Coronary artery (tissue), 2 donors: ENCODE measurements at regions not wholly inside any gene's neighbourhood (a gene's known extent, or its start where the extent isn't known, plus 50 kb on each side); places are given as distances from the start of the nearest gene placed in this dataset.

Source experiments
- DNase-seq: peaks from one replicate; pipeline ENCODE4 v3.0.0-alpha.2; 2017; ENCODE audit warnings: low spot score
- H3K27ac ChIP-seq, 2 donors: fragments of 200-600 bp; sonication (generic); one replicate each; pipeline ENCODE4 v1.5.1; 2016 to 2019
- H3K4me3 ChIP-seq: fragments of 200-600 bp; sonication (generic); 2 replicates; pipeline ENCODE4 v1.5.1; 2016; ENCODE audit warnings: mild to moderate bottlenecking, moderate library complexity
- TF ChIP-seq, protein P1 (sequence below): fragments of 200-600 bp; sonication (generic); IDR thresholded peaks from one replicate; pipeline ENCODE4 v1.5.1; 2019; ENCODE audit warnings: antibody characterized with exemption

- no peak for DNase-seq
- TF ChIP-seq, protein P1, sequence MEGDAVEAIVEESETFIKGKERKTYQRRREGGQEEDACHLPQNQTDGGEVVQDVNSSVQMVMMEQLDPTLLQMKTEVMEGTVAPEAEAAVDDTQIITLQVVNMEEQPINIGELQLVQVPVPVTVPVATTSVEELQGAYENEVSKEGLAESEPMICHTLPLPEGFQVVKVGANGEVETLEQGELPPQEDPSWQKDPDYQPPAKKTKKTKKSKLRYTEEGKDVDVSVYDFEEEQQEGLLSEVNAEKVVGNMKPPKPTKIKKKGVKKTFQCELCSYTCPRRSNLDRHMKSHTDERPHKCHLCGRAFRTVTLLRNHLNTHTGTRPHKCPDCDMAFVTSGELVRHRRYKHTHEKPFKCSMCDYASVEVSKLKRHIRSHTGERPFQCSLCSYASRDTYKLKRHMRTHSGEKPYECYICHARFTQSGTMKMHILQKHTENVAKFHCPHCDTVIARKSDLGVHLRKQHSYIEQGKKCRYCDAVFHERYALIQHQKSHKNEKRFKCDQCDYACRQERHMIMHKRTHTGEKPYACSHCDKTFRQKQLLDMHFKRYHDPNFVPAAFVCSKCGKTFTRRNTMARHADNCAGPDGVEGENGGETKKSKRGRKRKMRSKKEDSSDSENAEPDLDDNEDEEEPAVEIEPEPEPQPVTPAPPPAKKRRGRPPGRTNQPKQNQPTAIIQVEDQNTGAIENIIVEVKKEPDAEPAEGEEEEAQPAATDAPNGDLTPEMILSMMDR, result no peak
- H3K27ac ChIP-seq, result no peak overlapping the region
Observed at GRCh38 chr15:47988564-47988963, 132.2 kb upstream of the SLC24A5 start.

DNA sequence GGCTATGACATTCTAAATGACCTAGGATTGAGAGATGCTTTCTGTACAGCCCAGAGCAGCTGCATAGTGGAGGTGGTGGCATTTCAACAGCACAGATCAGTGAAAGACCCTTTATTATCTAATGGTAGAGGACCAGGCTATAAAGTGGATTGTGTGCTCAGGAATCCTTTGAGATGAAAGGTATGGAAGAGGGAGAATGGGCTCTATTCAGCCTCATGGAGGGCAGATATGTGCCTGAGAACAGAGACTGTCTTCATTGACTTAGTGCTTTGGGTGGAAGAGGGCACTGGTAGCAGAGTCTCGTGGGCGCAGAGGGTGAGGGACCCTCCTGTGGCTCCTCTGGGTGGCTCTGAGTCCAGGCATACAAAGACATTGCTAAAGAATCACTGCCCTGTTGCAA, 130.0 kb upstream of the SLC24A5 start:
- TF ChIP-seq, protein P1, result no peak
- Histone ChIP-seq H3K4me3 (no peak overlapping the region), H3K27ac (no peak overlapping the region)
- DNase-seq, result no peak

More at GRCh38 chr15:47988564-47988963, 132.2 kb upstream of the SLC24A5 start:
- H3K4me3 ChIP-seq, result no peak overlapping the region

DNA sequence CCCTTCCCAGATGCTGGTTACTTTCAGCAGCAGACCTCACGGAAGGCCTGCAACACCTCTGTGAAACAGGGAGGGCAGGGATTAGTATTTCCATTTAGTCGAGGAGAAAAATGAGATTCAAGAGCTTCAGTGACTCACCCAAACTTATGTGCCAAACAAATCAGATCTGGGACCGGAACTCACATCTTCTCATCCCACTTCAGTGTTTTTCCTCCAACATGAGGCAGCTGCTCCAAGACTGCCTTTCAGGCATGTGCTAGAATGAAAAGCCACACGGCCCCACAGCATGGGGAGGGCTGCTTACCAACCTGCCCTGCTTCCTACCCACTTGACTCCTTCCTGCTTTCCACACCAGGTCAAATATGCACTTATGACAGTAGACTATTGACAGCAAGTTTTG, 129.4 kb upstream of the SLC24A5 start:
- no peak overlapping the region for H3K27ac ChIP-seq
- TF ChIP-seq, protein P1, result no peak
- no peak overlapping the region for H3K4me3 ChIP-seq
- DNase-seq, result no peak

DNA sequence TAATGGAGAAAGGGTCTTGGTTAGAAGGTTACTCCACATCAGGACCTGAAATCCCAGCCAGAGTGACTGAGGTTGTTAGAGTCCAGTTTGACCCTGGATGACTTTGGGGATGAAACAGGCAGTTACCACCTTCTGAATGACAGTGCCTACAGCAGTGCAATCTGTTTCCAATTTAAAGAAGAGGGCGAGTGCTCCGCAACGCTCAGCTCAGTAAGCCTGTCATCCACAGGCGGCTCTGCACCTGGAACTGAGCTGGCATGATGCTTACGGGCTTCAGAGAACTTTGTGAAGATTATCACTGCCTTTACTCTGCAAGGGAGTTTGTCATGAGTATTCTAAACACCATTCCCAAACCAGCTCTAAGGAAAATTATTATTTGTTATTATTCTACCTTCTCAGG, 127.7 kb upstream of the SLC24A5 start:
- no peak overlapping the region for H3K4me3 ChIP-seq
- no peak for DNase-seq
- no peak overlapping the region for H3K27ac ChIP-seq
- TF ChIP-seq, protein P1, result no peak

GRCh38 chr15:47997195-47998080, 123.4 kb upstream of the SLC24A5 start:
- Histone ChIP-seq H3K27ac (no peak overlapping the region), H3K4me3 (no peak overlapping the region)
- TF ChIP-seq, protein P1, result no peak
- no peak for DNase-seq

- TF ChIP-seq, protein P1, result no peak
- DNase-seq, result no peak
- no peak overlapping the region for H3K27ac ChIP-seq
- H3K4me3 ChIP-seq, result no peak overlapping the region
Observed at GRCh38 chr15:47998619-47999019, 122.2 kb upstream of the SLC24A5 start.

DNA sequence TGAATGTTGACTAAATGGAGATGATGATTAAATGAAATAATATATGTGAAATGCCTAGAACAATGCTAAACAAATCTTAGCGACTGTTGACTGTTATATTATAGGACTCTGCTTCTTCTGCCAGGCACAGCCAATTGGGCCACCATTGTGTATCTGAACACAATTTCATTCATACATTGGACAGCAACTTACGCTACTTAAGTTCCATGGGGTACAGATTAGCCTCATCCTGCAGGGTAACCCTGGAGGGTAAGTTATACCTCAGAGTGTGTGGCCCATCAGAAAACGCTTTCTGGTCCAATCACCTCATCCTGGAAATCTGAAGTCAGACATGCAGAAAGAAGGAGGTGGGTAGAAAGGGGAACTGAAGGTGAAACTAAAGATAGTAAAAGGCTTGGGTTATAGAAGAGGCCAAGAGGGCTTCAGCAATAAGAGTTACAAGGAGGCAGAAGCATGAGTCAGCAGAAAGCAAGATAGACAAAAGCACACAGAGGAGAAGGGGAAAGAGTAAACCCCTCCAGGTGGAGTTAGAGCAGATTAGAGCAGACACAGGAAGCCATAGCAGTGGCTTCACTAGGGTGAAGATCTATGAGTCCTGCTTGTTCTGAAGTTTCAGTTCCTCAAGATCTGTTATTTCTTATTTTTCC, 119.3 kb upstream of the SLC24A5 start:
- no peak overlapping the region for H3K4me3 ChIP-seq
- no peak overlapping the region for H3K27ac ChIP-seq
- TF ChIP-seq, protein P1, result no peak
- no peak for DNase-seq
